ENCODE measurements at regions not wholly inside any gene's neighbourhood (a gene's known extent, or its start where the extent isn't known, plus 50 kb on each side); places are given as distances from the start of the nearest gene placed in this dataset.
"Not testable (repeated sequence)": the region's sequence is repeated elsewhere in the genome, so short reads cannot be mapped to it uniquely, and the experiment has no call there.

- DNase-seq, result no peak
Measured at GRCh38 chr13:34376483-34376882, 558.5 kb downstream of the RFC3 start.

DNA sequence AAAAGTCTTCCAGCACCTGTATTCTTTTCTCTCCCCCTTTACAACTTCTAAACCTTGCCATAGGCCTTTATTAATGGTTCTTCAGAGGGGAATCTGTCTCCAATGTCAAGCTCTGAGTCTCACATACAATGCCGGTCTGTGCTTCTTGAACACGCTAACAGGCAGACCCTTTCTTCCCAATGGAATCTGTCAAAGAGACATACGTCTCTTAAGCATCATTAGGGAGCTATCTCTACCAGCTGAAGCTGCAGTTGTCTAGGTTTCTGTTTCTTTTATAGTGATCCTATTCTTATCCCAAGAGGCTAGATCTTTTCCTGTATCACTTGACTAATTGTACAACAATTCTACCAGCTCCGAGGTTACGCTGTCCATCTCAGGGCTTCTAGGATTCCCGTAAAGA, 560.8 kb upstream of the NBEA start:
- DNase-seq, result no peak

DNA sequence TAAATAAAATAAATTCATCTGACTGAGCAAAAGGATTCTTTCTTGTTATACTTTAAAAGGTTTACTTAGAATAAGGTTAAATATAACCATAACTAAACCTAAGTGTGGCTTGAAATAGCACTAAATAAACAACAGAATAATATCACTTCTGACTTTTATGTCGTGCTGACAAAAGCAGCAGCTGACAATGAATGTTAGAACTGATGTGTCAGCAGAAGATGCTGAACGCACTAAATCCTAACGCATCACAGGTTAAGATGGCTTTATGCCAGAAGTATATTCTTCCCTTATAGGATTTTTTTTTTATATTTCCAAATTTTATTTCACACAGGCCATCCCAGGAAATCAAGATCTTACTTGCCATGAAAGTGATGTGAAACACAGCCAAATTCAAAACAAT, 558.3 kb upstream of the NBEA start:
- no peak for DNase-seq

- not testable (repeated sequence) for DNase-seq
Measured at GRCh38 chr13:34386229-34386628, 555.8 kb upstream of the NBEA start.

DNA sequence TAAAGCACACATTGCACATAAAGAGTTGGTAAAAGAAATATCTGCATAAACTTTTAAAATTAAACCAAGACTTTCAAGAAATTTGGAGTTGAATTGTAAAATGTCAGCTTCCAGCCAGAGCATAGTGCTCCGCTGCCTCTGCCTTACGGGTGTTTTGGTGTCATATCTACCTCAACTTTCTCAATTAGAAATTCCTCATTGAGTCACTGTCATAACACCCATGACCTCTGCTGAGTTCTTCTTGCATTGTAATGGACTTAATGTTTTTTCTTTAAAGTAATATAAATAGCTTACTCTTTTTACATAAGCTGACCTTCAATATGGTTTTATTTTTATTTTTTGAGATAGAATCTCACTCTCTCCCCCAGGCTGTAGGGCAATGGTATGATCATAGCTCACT, 551.0 kb upstream of the NBEA start:
- DNase-seq, result no peak

DNA sequence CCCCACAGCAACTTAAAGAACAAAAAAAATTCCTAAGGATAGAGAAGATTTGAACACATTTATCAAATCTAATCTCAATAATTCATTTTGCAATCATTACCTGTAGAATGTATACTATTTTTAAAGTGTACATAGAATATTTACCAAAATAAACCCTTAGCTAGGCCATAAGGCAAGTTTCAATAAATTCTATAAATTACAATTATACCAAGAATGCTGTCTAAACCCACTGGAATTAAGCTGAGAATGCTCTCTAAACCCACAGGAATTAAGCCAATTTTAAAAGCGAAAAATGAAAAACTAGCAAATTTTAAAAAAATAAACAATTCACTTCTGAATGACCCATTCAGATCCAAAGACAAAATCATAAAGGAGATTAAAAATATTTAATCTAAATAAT, 540.4 kb upstream of the NBEA start:
- DNase-seq, result no peak

- DNase-seq, result no peak
Measured at GRCh38 chr13:34405410-34406181, 536.5 kb upstream of the NBEA start.

- no peak for DNase-seq
Measured at GRCh38 chr13:34408640-34409039, 533.4 kb upstream of the NBEA start.

GRCh38 chr13:34409496-34410182, 532.4 kb upstream of the NBEA start:
- no peak for DNase-seq

DNA sequence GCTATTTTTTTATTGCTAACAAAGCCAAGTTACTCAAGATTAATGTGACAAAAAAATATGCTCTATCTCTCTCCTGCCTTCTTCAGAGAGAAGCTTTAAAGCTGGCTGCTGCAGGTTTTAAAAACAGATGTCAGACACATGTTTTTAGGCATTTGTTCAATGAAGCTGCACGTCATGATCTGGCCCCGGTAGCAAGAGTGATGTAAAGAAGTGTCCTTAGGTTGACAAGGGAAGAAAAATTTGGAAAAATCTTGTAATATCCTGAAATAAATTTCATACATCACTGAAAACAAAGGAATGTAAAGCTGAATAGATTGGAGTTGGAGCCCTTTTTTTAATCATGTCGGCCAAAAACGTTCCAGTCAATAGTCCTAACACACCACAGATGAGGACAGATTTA, 531.4 kb upstream of the NBEA start:
- DNase-seq, result no peak

DNA sequence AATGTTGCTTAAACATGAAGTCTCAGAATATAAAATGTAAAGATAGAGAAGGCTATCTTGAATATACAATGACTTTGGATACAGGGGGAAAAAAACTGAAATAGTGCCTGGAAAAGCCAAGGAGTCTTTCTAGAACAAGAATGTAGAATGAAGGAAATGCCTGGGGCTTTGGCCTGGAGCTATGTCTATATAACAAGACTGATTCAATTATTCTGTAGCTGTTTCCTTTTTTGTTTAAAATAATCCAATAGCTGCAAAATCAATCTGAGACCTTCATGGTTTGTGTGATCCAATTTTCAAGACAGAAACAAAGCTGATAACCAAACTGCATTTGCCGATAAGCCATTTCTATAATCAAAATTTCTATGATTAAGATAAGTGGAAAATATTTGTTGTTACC, 530.9 kb upstream of the NBEA start:
- no peak for DNase-seq

DNA sequence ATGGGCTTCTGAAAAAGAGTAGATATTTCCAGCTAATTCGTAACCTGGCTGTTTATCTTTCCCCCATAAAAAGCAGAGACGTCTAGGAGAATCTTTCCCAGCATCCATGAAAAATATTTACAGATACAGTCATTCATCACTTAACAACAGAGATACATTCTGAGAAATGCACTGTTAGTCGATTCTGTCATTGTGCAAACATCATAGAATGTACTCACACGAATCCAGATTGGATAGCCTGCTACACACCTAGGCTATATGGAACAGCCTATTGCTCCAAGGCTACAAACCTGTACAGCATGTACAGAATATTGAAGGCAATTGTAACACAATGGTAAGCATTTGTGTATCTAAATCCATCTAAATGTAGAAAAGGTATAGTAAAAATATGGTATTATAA, 530.2 kb upstream of the NBEA start:
- DNase-seq, result no peak

GRCh38 chr13:34412295-34412694, 529.8 kb upstream of the NBEA start:
- DNase-seq, result no peak

DNA sequence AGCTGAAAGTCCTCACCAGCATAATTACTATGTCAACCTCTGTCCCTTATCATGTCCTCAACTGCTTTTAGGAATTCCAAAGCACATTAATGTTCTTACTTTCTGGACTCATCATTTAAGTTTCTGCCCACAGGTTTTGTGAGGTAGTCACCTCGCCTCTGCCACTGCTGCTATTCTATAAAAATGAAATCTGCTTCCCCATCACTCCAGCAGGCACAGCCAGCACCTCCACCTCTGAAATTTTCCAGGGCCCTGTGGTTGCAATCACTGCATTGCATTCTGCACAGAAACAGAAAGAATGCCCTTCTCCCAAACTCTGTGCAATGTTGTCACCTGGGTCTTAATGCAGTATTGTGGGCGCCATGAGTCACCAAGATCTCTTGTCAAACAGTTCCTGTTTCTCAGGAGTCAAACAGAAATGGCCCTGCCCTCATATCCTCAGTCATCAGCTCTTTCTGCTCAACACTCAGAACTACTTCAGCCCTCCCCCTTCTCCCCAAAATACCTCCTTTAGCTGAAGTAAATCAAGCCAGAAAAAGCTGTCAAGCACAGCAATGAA, 529.2 kb upstream of the NBEA start:
- no peak for DNase-seq

DNA sequence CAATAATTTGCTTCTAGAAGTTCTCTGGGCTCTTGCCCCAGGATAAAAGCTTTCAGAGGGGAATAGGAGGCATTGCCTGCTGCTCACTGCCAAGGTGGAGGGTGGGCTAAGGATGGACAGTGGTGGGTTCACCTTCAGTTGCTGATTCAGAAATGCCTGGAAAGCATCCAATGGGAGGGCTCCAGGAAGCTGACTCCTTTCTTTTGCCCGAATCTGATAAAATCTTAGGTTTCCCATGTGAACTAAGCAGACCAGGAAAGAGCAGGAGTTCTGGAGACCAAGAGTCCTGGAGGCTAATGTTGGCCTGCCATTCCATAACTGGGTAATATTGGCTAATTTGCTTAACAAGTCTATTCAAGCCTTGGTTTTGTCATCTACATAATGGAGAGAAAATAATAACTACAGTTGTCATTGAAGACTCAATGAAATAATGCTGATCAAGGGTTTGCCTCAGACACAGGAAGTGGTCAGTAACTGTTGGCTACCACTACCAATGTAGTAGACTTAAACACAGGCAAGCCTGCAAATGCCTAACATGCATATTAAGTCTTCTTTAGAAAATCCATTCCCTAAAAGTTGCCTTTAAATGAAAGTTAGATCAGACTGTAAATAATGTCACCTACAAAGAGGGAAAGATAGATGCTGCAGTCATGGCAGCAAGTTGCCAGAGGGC, 528.4 kb upstream of the NBEA start:
- DNase-seq, result no peak

DNA sequence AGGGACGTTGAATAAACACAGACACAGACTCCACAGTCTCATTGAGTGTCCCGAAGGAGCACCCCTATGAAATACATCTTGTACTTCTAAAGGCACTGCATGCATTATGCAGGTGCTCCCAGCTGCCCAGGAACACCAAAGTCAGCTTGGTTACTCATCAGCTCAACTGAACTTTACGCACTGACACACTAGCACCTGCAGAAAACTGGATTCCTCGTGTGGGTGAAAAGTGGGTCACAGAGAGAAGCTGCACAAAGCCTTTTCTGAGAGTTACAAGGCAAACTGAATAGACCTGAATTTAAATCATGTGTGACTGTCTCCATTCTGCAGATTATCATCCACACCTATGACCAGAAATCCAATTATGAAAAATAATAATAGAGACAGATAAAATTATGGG, 527.5 kb upstream of the NBEA start:
- no peak for DNase-seq

DNA sequence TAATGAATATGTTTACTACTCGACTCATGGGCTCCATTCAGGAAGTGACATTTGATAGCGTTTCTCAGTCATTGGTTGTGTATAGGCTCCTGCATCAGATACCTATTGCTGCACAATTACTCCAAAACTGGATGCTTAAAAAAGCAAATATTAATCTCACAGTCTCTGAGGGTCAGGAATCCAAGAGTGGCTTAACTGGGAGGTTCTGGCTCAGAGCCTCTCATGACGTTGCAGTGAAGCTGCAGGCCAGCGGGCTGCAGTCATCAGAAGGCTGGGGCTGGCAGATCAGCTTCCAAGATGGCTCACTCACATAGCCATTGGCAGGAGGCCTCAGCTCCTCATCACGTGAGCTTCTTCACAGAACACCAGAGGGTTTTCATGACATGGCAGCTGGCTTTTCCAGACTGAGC, 525.1 kb upstream of the NBEA start:
- DNase-seq, result no peak

GRCh38 chr13:34417896-34418295, 524.2 kb upstream of the NBEA start:
- no peak for DNase-seq

- DNase-seq, result no peak
Measured at GRCh38 chr13:34419025-34419424, 523.0 kb upstream of the NBEA start.

DNA sequence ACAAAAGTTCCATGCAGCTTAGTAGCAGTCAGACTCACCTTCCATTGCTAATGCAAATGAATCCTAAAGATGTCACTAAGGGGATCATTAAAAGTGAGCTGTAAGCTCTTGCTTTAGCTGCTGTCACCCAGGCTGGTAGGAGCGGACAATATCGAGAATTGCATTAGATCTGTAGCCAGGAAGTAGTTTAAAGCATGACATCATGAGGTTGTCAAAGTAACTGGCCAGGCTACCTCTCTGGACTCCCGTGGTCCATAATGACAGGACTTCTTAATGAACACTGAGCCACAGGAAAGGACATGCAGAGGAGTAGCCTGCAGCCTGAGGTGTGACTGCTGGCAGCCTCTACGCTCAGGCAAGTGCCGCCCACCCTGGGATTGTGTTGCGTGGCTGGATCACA, 522.3 kb upstream of the NBEA start:
- no peak for DNase-seq

GRCh38 chr13:34420702-34421346, 521.2 kb upstream of the NBEA start:
- no peak for DNase-seq

DNA sequence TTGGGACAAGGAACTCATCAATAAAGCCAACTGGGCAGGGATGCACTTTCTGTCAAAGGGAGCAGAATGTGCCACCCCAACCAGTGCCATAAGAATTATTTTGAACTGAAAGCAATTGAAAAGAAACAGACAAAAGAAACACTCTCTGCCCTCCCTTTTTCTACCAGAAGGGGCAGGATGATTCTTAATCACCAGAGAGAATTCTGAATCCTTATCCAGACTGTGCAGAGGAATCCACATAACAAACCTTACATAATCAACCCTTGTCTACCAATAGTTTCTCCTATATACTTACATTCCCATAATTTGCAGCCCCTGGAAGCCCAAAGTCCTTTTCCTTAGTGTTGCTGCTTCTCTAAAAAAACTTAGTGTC, 520.7 kb upstream of the NBEA start:
- DNase-seq, result no peak

DNA sequence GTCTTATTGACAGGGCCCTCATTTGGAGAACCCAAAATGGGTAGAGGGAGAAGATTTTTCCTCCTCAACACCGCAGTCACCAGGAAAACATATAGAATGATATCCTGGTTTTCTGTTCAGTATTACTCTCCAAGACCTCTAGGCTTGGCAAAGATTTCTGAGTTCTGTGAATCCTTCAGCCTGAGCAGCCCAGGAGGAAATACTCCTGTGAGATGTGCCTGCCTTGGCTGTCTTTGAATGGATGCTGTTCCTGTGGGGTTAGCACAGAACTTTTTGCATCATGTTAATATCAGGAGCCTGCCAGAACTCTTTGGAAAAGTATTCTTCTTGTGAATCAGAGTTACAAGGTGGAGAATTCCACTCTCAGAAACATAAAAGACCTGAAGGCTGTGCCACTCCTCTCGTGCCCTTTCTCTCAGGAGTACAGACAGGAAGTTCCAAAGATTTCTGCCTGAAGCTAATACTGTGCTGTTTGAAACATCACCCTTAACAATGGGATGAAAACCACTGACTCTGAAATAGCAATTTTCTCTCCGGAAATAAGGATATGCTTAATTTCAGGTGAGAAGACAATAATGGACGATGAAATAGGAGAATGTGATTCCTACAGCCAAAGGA, 520.1 kb upstream of the NBEA start:
- DNase-seq, result no peak
